GM19452 (cell line): ENCODE measurements at regions not wholly inside any gene's neighbourhood (a gene's known extent, or its start where the extent isn't known, plus 50 kb on each side); places are given as distances from the start of the nearest gene placed in this dataset.

Experiments used
- ATAC-seq: cut with Tn5 transposase; IDR thresholded peaks from one replicate; pipeline ENCODE4 v1.9.1; 2021; ENCODE audit not compliant: unreplicated experiment

DNA sequence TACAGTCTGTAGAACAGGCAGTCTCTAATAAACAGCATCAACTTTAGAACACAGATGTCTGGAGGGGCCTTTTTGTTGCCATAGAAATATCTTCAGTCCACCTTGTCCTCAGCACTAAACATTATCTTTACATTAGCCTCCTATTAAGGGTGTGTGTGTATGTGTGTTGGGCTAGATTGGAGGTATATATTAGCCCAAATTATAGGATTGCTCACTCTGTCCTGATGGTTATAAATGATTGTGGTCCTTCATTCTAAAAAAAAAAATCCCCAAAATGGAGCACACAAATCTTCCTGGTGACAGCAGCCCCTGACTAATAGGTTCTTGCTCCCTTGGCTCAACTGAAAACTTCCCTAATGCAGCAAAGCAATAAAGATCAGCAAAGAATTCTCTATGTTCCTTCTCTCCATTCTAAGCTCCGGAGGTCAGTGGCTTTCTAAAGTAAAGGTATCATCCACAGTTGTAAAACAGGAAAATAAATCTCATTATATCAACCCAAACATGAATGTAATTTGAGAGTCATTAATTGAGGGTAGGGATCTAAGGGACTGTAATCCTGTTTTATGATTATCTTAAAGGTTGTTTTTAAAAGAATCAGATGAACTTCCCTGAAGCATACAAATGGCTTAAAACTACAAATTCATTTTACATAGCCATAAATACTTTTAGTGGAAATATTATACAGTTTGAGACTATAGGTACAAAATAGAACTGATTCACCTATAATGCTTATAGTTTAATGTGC, 232.7 kb downstream of the KLF12 start:
- no peak for ATAC-seq

DNA sequence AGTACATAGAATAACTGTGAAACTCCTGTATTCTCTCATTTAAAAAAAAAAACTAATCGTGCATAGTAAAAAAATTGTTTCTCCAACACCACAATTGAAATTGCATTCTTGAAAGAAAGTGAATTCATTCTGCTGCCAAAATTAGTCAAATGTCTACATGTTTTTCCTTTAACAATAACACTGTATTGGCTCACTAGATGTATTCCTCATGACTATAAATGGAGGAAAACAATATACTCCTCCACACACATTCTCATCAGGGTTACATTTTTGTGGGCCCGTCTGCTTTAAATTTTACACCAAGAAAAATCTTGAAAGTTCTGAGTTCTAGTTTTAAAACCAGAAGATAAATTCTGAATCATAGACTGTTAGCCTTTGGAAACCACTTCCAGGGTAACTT, 233.6 kb downstream of the KLF12 start:
- no peak for ATAC-seq

DNA sequence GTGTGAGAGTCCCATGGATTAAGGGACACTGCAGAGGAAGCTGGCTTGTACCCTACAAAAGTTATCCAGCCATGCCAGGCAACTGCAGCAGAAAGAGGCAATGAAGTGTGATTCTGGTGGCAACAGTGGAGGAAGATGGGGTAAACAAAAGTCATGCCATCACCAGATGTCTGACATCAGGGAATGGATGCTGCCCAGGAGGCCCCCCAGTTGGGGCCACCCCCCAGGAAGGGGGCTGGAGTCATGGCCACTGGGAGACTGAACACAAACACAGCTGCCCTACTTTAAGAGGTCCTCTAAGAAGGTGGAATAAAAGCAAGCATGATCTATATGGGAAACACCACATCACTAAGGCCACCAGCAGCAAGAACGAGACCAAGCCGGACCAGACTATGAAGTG, 235.3 kb downstream of the KLF12 start:
- no peak for ATAC-seq

DNA sequence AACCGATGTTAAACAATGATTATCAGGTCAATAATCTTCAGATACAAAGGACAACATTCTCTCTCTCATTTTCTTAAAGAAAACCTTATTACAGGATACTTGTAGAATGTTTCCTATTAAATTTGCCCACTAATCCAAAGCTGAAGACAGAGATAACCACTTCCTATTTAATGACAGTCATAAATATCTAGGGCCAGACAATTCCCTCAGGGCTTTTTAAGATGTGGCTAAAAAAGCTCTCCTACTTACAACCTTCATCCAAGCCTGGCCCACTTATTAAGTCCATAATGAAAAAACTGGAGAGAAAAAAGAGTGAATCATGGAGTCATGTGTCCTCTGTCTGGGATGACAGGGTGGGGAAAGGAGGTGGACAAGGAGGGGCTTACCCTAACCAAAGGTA, 235.9 kb downstream of the KLF12 start:
- no peak for ATAC-seq

DNA sequence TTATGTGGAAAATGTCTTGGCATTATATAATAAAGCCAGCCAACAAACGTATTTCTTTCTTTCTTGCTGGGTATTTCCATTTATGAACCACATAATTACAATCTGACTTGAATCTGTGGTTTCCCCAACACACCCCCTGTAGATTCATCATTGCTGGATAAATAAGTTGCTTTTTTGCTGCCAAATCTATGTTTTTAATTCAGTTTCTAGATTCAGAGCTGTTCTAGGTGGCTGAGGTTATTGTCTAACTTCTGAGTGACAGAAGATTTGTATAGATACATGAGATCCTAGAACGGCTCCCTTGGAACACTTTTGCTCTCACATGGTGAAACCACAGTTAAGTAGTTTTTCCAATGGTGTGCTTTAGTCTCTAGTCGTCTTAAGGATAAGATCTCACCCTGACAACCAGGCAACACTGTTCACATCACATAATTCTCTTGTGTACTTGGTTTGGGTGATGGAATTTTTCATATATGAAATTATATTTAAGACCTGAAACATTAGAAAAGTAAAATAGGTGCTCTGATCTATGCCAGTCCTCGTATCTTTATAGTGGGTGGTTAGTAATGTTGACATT, 239.1 kb downstream of the KLF12 start:
- ATAC-seq, result no peak

DNA sequence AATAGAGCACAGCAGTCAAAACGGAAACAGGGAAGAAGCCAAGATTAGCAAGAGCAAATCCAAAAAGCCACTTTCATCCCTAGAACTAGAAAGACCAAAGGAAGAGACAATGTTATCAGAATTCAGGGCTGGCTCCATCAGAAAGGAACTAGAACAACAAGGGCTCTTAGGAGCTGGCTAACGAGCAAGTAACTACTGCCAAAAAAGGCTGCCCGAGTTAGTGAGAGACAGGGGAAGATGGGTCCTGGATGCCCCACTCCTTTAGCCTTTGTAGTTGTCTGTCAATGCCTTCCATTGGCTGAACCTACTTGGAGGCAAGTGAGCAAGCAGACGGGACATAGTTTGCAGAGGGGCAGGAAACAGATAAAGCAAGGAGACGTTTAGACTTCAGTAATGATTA, 240.4 kb downstream of the KLF12 start:
- no peak for ATAC-seq

DNA sequence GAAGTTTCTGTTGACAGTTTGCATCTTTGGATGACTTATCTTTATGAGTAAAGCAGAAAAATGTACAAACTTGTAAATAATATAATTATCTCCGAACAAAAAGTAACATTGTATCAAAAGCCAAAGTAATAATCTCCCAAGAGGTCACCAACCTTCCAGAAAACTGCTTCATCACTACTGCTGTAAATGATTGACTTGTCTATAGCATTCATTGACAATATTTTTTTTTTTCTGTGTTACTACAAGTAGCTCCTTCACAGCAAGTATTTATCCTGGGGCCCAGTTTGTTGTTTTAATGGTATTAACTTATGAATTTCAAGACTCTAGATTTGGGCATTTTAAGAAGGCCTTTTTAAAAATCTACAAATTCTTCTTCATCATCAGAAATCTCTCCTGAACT, 242.4 kb downstream of the KLF12 start:
- no peak for ATAC-seq

DNA sequence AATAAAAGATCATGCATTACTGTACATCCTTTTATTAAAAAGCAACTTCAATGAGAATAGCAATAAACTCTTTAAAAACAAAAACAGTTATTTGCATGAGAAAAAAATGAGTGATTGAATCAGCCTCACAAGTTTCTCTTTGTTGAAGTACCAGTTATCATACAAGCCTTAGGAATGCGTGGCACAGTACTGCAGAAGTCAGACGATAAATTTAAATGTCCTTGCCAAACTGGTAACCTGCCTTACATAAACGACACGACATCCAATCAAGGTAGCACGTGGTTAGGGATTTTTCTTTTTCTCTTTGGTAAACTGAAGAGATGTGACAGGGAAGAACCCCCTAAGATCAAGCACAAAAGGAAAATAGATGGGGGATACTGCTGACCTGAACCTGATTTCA, 251.0 kb downstream of the KLF12 start:
- no peak for ATAC-seq

DNA sequence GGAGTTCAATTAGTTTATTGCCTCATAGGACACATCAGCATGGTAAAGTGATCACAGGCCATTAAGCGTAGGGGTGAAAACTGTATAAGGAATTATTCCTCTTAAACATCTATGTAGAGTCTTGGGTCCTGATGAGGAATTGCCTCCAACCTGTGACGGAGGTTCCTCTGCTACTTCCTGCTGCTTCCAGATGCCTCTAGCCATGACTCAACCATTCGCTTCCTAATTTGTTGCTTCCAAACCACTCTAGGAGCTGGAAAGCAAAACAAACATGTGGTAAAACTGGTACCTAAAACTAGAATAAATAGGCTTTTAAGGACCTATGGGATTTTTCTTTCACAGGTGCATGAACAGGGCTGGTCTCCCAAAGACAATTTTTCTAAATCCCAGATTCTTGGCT, 253.8 kb downstream of the KLF12 start:
- no peak for ATAC-seq

DNA sequence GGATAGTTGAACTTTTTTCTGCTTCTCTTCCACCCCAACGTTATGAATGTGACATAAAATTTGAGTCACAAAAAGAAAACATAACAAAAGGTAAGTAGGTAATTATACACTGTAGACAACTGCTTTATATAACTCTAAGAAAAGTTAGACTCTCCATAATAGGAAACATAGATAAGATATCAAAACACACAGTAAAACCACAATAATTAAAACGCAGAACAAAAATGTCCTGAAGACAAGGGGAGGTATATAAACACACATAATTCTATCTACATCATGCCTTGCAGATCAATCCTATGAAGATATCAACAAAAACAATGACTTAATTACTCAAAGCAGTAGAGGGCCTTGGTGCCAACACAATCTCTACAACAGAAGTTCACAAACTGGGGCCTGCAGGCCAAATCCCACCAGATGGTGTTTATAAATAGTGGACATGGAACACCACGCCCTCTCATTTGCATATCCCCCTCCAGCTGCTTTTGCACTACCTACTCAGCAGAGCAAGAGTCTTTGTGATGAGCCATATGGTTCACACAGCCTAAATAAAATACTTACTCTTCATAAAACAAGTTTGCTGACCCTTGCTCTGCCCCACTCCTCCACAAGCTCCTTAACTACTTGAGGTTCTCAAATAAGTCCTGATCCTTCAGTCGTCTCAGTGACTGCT, 254.7 kb downstream of the KLF12 start:
- ATAC-seq, result no peak

DNA sequence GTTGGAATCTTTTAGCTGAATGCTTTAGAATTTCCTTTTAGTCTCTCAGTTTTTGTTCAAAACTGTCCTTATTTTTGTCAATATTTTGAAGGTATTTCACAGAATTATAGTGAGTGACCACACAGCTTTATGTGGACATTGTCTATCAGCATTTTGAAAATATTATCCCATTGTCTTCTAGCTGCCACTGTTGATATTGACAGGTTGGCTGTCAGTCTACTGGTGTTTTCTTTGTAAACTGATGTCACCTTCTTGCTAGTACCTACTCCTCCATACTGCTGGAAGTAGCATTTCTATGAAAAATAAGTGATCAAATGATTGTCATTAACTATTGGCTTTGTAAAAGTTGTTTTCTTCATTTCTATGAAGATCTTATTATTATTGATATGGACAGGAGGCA, 256.8 kb downstream of the KLF12 start:
- ATAC-seq, result no peak

DNA sequence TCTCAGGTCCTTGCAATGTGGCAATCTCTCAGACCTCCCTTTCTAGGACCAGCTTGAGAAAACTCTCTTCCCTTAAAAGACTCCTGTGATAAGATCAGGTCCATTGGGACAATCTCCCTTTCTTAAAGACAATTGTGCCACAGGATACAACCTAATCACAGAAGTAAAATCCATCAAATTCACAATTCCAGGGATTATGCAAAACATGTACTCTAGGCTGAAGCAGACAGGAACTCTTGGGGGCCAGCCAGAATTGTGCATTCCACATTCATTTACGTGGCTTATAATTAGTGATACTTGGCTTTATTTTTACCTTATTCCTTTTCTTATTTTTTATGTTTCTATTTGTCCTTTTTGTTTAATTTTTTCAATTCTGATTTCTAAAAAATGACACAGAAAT, 257.9 kb downstream of the KLF12 start:
- no peak for ATAC-seq

DNA sequence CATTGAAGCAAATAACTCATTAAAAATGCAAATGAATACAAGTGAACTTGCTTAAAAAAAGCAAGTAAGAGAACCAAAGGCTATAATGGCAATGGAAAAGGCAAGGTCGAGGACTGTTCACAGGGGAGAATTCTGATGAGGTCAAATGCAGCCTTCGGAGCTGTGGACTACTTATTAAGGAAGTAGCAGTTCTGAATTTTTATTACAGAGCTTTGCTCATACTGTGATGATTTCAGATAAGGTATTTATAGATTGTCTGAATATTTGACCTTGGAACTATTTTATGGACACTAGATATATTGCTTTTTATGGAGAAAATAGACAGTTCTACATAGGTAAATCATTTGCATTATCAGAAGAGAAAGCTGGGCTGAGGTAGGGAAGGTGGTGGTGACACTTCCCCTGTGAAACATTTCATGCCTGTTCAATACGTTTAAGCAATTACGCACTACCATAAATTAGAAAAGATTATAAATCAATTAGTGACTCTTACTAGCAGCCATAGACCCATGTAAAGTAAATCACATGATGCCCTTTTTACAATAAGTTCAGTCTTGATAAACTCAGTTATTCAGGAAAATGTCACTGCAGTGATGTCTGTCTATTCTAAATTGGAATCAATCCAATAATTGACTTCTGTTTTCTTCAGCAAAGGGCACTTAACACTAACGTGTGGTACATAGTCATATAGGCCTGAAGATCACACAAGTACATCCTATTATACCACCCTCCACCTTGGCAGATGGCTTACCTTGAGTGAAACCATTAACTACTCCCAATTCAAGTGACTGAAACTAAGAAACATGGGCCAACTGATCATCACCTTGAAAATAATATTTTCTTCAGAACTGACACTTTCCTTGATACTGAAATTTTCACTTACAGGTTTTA, 260.0 kb downstream of the KLF12 start:
- ATAC-seq, result peak; percentile 53

DNA sequence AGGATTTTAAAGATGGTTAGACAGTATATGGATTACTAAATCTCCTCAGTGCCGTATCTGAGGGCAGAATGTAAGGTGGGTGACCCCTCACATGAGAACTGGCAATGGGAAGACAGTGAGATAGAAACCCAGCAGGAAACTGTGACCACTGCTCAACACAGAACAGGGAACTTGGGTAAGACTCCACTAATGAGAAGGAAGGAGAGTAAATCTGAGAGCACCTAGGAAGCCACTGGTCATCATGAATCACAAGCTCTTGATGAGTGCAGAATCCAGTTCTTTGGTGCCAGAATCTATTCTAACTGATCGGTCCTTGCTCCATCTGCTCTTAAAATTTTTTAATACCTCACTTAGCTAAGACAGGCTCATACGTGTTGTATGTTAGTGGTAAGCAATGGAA, 261.8 kb downstream of the KLF12 start:
- no peak for ATAC-seq

DNA sequence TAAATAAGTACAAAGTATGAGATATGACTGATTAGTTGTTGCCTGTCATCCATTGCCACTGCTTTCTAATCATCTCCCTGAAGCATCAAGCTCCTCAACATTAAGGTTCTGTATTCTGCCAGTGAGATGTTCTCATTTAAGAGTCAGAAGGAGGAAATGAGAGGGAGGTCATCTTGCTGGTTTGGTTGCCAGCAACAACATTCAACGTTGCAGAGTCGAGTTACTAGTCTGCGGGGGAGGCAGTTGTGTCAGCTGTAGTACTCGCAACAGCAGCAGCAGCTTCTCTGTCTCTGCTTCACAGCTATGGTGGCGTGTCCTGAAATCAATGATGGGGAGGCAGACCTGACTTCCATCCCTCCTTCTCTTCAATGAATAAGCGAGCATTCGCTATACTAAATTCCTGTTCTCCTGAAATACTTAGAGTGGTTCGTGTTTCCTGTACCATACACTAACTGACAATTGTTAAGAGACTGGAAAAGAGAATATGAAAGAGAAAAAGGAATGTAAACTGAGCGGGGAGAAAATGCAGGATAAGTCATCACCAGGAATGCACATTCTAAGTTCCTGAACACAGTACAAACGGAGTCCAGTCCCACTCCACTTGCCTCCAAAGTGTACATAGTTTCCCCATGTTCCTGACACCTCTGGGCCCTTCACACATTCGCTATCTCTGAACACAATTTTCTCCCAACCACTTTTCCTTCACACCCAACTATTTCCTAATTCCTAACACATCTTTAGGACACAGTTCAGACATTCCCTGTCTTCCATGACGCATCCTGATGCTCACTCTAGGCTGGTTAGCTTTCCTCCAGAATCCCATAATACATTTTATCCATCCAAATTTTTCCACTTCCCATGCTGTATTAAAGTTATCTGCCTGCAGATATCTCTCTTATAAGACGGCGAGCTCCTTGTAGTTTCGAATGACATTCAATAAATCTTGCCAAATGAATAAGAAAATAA, 263.0 kb downstream of the KLF12 start:
- no peak for ATAC-seq

DNA sequence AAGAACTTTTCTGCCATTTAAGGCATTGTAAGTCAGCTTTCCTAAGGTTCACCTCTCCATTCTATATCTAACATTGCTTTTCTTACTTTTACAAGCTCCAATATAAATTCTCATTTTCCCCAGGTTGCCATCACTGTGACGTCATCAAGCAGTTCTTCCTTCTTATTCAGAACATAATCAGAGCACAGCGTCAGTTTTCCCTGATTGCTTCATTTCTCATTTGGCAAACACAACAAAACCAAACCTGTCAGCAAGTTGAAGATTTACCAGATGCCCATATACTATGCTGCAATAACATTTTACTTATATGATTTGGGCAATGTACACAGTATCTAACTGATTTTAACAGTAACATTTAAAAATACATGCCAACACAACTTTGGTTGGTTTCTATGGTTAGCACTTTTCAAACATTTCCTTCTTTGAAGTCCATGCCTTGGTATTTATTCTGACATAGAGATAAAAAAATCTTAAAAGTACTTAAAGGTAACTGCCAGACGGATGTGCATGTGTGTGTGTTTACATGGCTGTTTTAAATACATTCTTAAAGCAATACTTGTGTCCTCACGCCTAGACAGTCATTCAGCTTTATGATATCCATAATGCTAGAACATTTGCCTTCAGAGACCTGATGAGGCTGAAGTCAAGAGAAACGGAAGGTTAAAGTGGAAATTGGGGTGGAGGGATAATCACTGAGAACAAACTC, 264.0 kb downstream of the KLF12 start:
- no peak for ATAC-seq

DNA sequence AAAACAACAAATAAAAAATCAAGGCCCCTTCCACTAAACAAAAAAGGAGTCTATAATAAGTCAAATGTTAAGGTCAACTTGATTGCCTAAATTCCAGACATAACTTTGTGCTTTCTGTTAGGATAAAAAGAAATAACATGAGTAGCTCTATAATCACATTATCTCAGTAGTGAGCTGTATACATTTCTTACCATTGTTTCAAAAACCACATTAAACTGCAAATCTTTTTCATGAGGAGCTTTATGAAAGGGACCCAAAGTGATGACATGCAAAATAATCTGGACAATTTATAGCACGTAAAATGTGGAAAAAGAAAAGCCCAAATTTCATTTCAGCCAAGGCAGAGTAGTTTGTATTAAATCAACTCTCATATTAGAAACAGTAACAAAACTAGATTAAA, 269.2 kb downstream of the KLF12 start:
- ATAC-seq, result no peak

DNA sequence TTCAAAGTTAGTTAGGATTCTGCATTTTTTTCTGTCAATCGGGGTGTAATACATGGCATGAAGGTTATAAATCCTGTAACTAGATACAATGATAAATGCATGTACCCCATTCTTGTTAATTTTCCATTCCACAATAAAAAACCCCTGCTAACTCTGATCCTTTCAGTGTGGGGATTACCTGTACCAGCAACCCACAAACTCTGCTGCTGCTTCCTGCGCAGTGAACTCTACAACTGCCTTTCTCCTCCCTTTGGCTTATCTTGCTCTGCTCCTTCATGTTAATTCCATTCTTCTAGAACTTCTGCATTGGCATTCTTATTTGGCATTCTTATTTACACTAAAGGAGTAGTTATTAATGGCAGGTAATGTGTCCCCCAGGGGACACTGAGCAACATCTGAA, 273.1 kb downstream of the KLF12 start:
- no peak for ATAC-seq

DNA sequence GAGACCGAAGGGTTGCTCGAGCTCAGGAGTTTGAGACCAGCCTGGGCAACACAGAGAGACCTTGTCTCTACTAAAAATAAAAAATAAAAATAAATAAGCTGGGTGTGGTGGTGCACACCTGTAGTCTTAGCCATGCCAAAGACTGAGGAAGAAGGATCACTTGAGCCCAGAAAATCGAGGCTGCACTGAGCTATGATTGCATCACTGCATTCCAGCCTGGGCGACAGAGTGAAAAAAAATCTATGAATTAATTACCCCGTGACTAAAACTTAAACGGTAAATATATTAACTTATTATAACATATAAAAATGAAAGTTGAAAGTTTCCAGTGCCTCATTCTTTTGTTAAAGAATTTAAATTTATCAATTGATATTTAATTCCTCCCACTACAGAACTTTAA, 273.7 kb downstream of the KLF12 start:
- no peak for ATAC-seq

DNA sequence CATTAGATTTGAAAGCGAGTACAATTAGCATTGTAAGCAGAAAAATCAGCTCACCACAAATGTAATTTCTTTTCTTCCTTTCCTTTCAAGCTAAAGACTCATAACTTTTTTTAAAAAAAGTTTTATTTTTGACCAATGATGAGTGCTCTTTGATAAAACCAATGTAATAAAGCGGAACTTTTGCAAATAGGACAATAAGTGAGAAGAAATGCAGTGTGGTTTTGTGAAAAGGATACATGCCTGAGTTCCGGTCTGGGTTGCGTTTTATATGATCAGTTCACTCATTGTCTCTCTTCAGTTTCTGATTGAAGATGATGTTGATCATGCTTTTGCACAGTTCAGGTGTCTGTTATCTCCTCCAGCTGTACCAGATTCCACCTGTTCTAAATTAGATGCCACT, 274.4 kb downstream of the KLF12 start:
- ATAC-seq, result no peak
